ENCODE measurements at regions not wholly inside any gene's neighbourhood (a gene's known extent, or its start where the extent isn't known, plus 50 kb on each side); places are given as distances from the start of the nearest gene placed in this dataset.

DNA sequence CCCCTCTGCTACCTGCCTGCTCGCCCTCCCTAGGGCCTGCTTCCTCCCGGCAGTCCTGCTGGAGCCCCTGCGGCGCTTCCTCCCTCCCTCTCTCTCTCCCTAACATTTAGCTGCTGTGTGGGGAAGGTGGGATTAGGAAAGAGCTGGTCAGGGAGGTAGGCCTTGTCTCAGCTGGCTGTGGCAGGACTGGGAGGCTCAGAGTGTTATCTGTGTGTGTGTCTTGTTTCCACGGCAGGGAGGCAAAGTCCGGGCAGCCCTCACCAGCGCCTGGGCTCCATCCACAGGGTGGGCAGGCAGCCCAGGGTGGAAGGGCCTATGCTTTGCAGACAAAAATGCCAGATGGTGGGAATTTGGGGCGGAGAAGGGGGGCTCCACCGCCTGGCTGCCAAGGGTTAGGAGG is 105.7 kb downstream of the RPS24 start:
- no peak overlapping the region for H2BK120ac ChIP-seq (ENCODE audit: low read depth, low read length)
- peak overlapping the region; percentile 82 for H3K18ac ChIP-seq (ENCODE audit: low read length)
- H3K27me3 ChIP-seq (ENCODE audit: control insufficient read depth in 3 of 3, insufficient read depth in 3 of 3, low read depth in 1 of 3, low read length in 3 of 3) = peaks cover 0 to 3% (median 0%) of the 10 kb centered on the region in 3 experiments
- H2BK15ac ChIP-seq (ENCODE audit: low read length) = no peak overlapping the region
- H3K4ac ChIP-seq (ENCODE audit: low read length) = no peak overlapping the region
- DNase-seq (ENCODE audit: low spot score) = no peak
- peak overlapping the region; percentile 2 for H2AK5ac ChIP-seq (ENCODE audit: low read depth, low read length)
- H3K4me2 ChIP-seq (ENCODE audit: insufficient read depth, low read length, poor library complexity, severe bottlenecking) = no peak overlapping the region
- no peak overlapping the region for H4K8ac ChIP-seq (ENCODE audit: low read depth, low read length)
- peaks cover 0 to 4% of the 10 kb centered on the region in 2 donors for H3K4me1 ChIP-seq (ENCODE audit: control insufficient read depth in 2 of 2, insufficient read depth in 1 of 2, low read depth in 1 of 2, low read length in 2 of 2)
- H3K27ac ChIP-seq (replicated peaks; ENCODE audit: low read length) = no peak overlapping the region
- H2AFZ ChIP-seq (ENCODE audit: low read length) = peak overlapping the region; percentile 42
- H2BK12ac ChIP-seq (ENCODE audit: low read length) = no peak overlapping the region
- no peak overlapping the region for H2BK5ac ChIP-seq (ENCODE audit: low read length)
- H3K9ac ChIP-seq (ENCODE audit: low read depth, low read length, poor library complexity) = no peak overlapping the region
- no peaks in the 10 kb centered on the region for H3K9me3 ChIP-seq (replicated peaks in 1 of 2; ENCODE audit: control insufficient read depth in 2 of 2, insufficient read depth in 1 of 2, low read depth in 1 of 2, low read length in 2 of 2)
- WGBS, 2 donors (ENCODE audit: extremely low coverage in 2 of 2, insufficient read length in 2 of 2, insufficient replicate concordance in 1 of 2) = no CpG with 5 or more reads among the region's 9 CpGs
- H3K36me3 ChIP-seq (replicated peaks in 1 of 2; ENCODE audit: control insufficient read depth in 2 of 2, insufficient read depth in 2 of 2, low read length in 2 of 2) = no peaks in the 10 kb centered on the region
- no peak overlapping the region for H3K14ac ChIP-seq (ENCODE audit: low read length)
- H3K4me3 ChIP-seq (ENCODE audit: low read length in 2 of 2) = peak overlapping the region in 1 of 2 donors; percentile 12
- no peaks in the 10 kb centered on the region for H3K79me1 ChIP-seq (ENCODE audit: low read depth, low read length)
- no peak overlapping the region for H4K91ac ChIP-seq (ENCODE audit: low read depth, low read length, poor library complexity)
- no peak overlapping the region for H3K23ac ChIP-seq (ENCODE audit: low read depth, low read length, poor library complexity)

DNA sequence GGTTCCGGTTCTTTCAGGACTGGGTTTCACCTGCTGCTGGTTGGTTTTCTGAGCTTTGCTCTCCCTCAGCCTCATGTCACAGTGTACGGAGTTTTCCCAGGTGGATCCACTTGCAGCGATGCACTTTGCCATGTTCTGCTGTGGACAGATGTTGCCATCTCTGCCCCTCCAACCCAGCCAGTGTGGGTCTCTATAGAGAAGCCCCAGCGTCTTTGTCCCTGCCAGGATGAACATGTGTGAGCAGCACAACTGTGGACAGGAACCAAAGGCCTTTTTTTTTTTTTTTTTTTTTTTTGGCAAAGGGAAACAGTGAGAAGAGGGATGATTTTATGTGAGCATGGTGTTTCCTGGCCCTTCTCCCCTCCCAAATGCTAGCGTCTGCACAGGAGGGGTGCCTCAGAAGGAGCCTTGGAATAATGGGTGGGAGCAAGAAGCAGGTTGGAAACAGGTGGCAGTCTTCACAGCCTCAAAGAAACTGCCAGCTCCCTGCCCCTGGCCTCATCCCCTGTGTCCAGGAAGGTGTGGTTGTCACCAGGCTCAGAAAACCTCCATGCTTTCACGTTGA is 106.5 kb downstream of the RPS24 start:
- Histone ChIP-seq H3K23ac (ENCODE audit: low read depth, low read length, poor library complexity) (no peak overlapping the region), H3K4me2 (ENCODE audit: insufficient read depth, low read length, poor library complexity, severe bottlenecking) (no peak overlapping the region), H4K8ac (ENCODE audit: low read depth, low read length) (no peak overlapping the region), H2BK12ac (ENCODE audit: low read length) (no peak overlapping the region), H2BK5ac (ENCODE audit: low read length) (no peak overlapping the region), H3K27ac (replicated peaks; ENCODE audit: low read length) (no peak overlapping the region), H3K9ac (ENCODE audit: low read depth, low read length, poor library complexity) (no peak overlapping the region), H3K4ac (ENCODE audit: low read length) (no peak overlapping the region), H3K36me3 (replicated peaks in 1 of 2; ENCODE audit: control insufficient read depth in 2 of 2, insufficient read depth in 2 of 2, low read length in 2 of 2) (no peaks in the 10 kb centered on the region), H2AFZ (ENCODE audit: low read length) (no peak overlapping the region), H2BK120ac (ENCODE audit: low read depth, low read length) (no peak overlapping the region), H3K4me1 (ENCODE audit: control insufficient read depth in 2 of 2, insufficient read depth in 1 of 2, low read depth in 1 of 2, low read length in 2 of 2) (peaks cover 0 to 4% of the 10 kb centered on the region in 2 donors), H3K14ac (ENCODE audit: low read length) (no peak overlapping the region), H3K79me1 (ENCODE audit: low read depth, low read length) (no peaks in the 10 kb centered on the region), H3K18ac (ENCODE audit: low read length) (no peak overlapping the region), H3K27me3 (ENCODE audit: control insufficient read depth in 3 of 3, insufficient read depth in 3 of 3, low read depth in 1 of 3, low read length in 3 of 3) (peaks cover 0 to 3% (median 0%) of the 10 kb centered on the region in 3 experiments), H3K9me3 (replicated peaks in 1 of 2; ENCODE audit: control insufficient read depth in 2 of 2, insufficient read depth in 1 of 2, low read depth in 1 of 2, low read length in 2 of 2) (no peaks in the 10 kb centered on the region), H3K4me3 (ENCODE audit: low read length in 2 of 2) (no peak overlapping the region), H2BK15ac (ENCODE audit: low read length) (no peak overlapping the region), H4K91ac (ENCODE audit: low read depth, low read length, poor library complexity) (no peak overlapping the region), H2AK5ac (ENCODE audit: low read depth, low read length) (peak overlapping the region; percentile 67)
- WGBS, 2 donors (ENCODE audit: extremely low coverage in 2 of 2, insufficient read length in 2 of 2, insufficient replicate concordance in 1 of 2) = no CpG with 5 or more reads among the region's 6 CpGs
- DNase-seq (ENCODE audit: low spot score) = no peak

GRCh38 chr10:78143576-78143975 is 109.9 kb downstream of the RPS24 start:
- H4K91ac ChIP-seq (ENCODE audit: low read depth, low read length, poor library complexity) = no peak overlapping the region
- H3K9ac ChIP-seq (ENCODE audit: low read depth, low read length, poor library complexity) = no peak overlapping the region
- no peak overlapping the region for H3K14ac ChIP-seq (ENCODE audit: low read length)
- no peak overlapping the region for H2BK120ac ChIP-seq (ENCODE audit: low read depth, low read length)
- H2BK15ac ChIP-seq (ENCODE audit: low read length) = no peak overlapping the region
- H3K4me3 ChIP-seq (ENCODE audit: low read length in 2 of 2) = no peak overlapping the region
- no CpG with 5 or more reads among the region's 3 CpGs for WGBS, 2 donors (ENCODE audit: extremely low coverage in 2 of 2, insufficient read length in 2 of 2, insufficient replicate concordance in 1 of 2)
- H3K36me3 ChIP-seq (replicated peaks in 1 of 2; ENCODE audit: control insufficient read depth in 2 of 2, insufficient read depth in 2 of 2, low read length in 2 of 2) = no peaks in the 10 kb centered on the region
- no peak overlapping the region for H2BK12ac ChIP-seq (ENCODE audit: low read length)
- H3K79me1 ChIP-seq (ENCODE audit: low read depth, low read length) = no peaks in the 10 kb centered on the region
- no peak overlapping the region for H2BK5ac ChIP-seq (ENCODE audit: low read length)
- H3K4me1 ChIP-seq (ENCODE audit: control insufficient read depth in 2 of 2, insufficient read depth in 1 of 2, low read depth in 1 of 2, low read length in 2 of 2) = peaks cover 0 to 4% of the 10 kb centered on the region in 2 donors
- no peak overlapping the region for H3K4ac ChIP-seq (ENCODE audit: low read length)
- no peaks in the 10 kb centered on the region for H3K9me3 ChIP-seq (replicated peaks in 1 of 2; ENCODE audit: control insufficient read depth in 2 of 2, insufficient read depth in 1 of 2, low read depth in 1 of 2, low read length in 2 of 2)
- H2AK5ac ChIP-seq (ENCODE audit: low read depth, low read length) = no peak overlapping the region
- no peak overlapping the region for H3K18ac ChIP-seq (ENCODE audit: low read length)
- H3K4me2 ChIP-seq (ENCODE audit: insufficient read depth, low read length, poor library complexity, severe bottlenecking) = no peak overlapping the region
- H4K8ac ChIP-seq (ENCODE audit: low read depth, low read length) = no peak overlapping the region
- DNase-seq (ENCODE audit: low spot score) = no peak
- no peak overlapping the region for H3K23ac ChIP-seq (ENCODE audit: low read depth, low read length, poor library complexity)
- no peak overlapping the region for H2AFZ ChIP-seq (ENCODE audit: low read length)
- H3K27me3 ChIP-seq (ENCODE audit: control insufficient read depth in 3 of 3, insufficient read depth in 3 of 3, low read depth in 1 of 3, low read length in 3 of 3) = peaks cover 0 to 10% (median 0%) of the 10 kb centered on the region in 3 experiments
- H3K27ac ChIP-seq (replicated peaks; ENCODE audit: low read length) = no peak overlapping the region

DNA sequence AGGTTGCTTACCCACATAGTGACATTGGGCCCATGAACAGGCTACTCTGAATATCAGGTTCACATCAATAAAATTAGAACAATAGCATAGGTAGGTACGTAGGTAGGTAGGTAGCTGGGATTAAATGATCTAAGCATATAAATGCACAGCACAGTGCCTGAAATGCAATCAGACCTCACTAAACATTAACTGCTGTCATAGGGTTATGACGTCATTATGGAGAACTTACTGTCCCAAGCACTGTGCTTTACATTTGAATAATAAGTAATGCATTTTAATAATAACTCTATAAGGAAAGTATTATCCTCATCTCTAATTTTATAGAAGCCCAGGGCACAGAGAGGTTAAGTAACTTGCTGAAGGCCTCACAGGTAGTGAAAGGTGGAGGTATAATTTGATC is 112.5 kb downstream of the RPS24 start:
- Histone ChIP-seq H2AFZ (ENCODE audit: low read length) (no peak overlapping the region), H3K36me3 (replicated peaks in 1 of 2; ENCODE audit: control insufficient read depth in 2 of 2, insufficient read depth in 2 of 2, low read length in 2 of 2) (no peaks in the 10 kb centered on the region), H4K91ac (ENCODE audit: low read depth, low read length, poor library complexity) (no peak overlapping the region), H3K27ac (replicated peaks; ENCODE audit: low read length) (no peak overlapping the region), H2AK5ac (ENCODE audit: low read depth, low read length) (no peak overlapping the region), H2BK5ac (ENCODE audit: low read length) (no peak overlapping the region), H2BK12ac (ENCODE audit: low read length) (no peak overlapping the region), H3K9ac (ENCODE audit: low read depth, low read length, poor library complexity) (no peak overlapping the region), H2BK120ac (ENCODE audit: low read depth, low read length) (no peak overlapping the region), H3K4me2 (ENCODE audit: insufficient read depth, low read length, poor library complexity, severe bottlenecking) (no peak overlapping the region), H3K4me3 (ENCODE audit: low read length in 2 of 2) (no peak overlapping the region), H3K27me3 (ENCODE audit: control insufficient read depth in 3 of 3, insufficient read depth in 3 of 3, low read depth in 1 of 3, low read length in 3 of 3) (peaks cover 0 to 6% (median 0%) of the 10 kb centered on the region in 3 experiments), H3K23ac (ENCODE audit: low read depth, low read length, poor library complexity) (no peak overlapping the region), H3K4ac (ENCODE audit: low read length) (no peak overlapping the region), H3K9me3 (replicated peaks in 1 of 2; ENCODE audit: control insufficient read depth in 2 of 2, insufficient read depth in 1 of 2, low read depth in 1 of 2, low read length in 2 of 2) (no peaks in the 10 kb centered on the region), H2BK15ac (ENCODE audit: low read length) (no peak overlapping the region), H3K79me1 (ENCODE audit: low read depth, low read length) (no peaks in the 10 kb centered on the region), H3K14ac (ENCODE audit: low read length) (no peak overlapping the region), H3K4me1 (ENCODE audit: control insufficient read depth in 2 of 2, insufficient read depth in 1 of 2, low read depth in 1 of 2, low read length in 2 of 2) (peaks cover 2 to 5% of the 10 kb centered on the region in 2 donors), H3K18ac (ENCODE audit: low read length) (no peak overlapping the region), H4K8ac (ENCODE audit: low read depth, low read length) (no peak overlapping the region)
- no CpG with 5 or more reads among the region's 2 CpGs for WGBS, 2 donors (ENCODE audit: extremely low coverage in 2 of 2, insufficient read length in 2 of 2, insufficient replicate concordance in 1 of 2)
- DNase-seq (ENCODE audit: low spot score) = no peak

Data from neuronal stem cell (in vitro differentiated cells).